Inferior parietal cortex (tissue), 1 donor: ENCODE measurements at regions not wholly inside any gene's neighbourhood (a gene's known extent, or its start where the extent isn't known, plus 50 kb on each side); places are given as distances from the start of the nearest gene placed in this dataset.
A peak's percentile ranks its signal among the peaks of the same experiment; 100 is the strongest.

Experiments used
- DNase-seq: peaks from one replicate; pipeline ENCODE4 v3.0.0-alpha.2; 2016; ENCODE audit errors: extremely low spot score

DNA sequence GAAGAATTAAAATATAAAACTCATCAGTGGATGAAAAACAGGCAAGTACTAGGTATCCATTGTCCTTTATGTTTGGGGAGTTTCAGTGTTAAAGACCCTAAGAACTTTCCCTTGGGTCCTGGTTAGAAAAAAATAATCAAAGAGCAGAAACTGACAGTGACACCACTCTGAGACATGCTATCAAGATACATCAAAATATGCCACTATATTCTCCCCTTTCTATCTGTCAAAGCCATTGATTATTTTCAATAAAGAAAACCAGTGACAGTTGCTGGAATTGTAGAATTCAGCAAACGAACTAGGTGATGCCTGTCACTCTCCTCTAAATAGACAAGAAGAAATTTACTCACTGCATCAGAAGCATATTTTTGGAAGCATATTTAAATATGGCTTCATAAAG, 496.7 kb upstream of the CFAP20DC start:
- no peak for DNase-seq

DNA sequence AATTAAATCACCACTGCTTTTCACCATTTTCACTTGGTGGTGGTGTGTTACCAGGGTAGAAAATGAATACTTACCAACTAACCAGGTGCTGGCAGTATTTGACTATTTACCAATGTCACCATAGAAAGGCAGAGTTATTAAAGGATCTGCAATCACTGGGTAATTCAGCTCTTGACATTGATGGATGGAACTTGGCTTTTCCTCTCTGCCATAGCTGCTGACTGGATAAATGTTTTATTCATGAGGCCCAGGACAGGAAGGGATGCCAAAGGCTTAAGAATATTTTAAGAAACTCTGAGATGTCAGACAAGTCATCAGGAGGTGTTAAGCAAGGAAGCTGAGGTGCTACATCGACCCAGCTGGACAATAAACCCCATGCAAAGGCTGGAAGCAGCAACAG, 495.5 kb upstream of the CFAP20DC start:
- DNase-seq = no peak

DNA sequence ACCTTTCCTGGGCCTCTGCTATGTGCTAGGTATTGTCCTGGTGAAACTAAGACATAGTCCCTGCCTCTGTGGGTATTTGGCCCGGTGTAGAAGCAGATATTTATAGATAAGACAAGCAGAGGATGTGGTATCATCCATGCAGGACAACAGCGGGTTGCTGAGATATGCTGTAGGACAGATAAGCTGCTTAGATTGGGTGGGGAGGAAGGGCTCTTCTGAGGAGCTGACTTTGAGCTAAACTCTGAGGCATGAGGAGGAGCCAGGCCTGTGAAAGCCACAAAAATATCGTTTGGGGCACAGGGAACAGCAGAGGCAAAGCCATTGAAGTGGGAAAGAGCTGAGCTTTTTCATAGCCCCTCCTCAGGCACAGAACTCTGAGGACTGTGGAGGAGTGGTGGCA, 492.5 kb upstream of the CFAP20DC start:
- DNase-seq = no peak

DNA sequence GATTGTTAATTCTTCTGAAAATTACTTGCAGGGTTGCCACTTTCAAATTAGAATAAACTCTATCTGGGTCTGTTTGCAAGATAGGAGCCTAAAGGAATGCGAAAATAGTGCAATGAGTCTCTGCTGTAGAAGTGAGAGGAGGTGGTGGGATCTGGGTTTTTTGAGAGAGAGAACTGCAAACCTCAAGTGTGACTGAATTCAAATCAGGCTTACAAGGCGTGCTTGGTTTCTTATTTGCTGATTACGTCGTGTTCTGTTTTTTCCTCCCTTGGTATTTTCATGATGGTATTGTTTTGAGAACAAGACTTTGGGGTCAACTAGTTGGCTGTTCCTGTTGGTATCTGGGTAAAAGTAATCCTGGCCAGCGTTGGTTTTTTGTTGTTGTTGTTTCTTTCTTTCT, 490.9 kb upstream of the CFAP20DC start:
- DNase-seq = no peak

- DNase-seq = no peak
Measured at GRCh38 chr3:59540241-59540640, 490.4 kb upstream of the CFAP20DC start.

- DNase-seq = no peak
Measured at GRCh38 chr3:59538753-59539432, 489.1 kb upstream of the CFAP20DC start.

- no peak for DNase-seq
Measured at GRCh38 chr3:59535791-59536221, 486.0 kb upstream of the CFAP20DC start.

DNA sequence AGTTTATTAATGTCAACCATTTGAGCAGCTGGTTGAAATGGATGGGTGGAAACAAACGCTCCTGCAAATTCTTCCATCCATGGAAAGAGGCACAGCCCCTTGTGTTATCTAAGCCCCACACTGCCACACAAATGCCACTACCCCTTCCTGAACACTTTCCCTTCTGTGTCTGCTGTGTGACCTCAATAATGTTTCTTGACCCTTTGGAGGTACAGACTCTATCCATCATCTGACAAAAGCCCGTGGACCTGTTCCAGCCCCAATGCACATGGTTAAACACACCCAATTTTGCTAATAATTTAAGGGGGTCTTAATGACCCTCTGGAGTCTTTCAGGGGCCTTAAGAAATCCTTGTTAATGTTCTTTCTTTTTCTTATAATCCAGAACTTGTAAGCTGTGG, 482.2 kb upstream of the CFAP20DC start:
- no peak for DNase-seq

DNA sequence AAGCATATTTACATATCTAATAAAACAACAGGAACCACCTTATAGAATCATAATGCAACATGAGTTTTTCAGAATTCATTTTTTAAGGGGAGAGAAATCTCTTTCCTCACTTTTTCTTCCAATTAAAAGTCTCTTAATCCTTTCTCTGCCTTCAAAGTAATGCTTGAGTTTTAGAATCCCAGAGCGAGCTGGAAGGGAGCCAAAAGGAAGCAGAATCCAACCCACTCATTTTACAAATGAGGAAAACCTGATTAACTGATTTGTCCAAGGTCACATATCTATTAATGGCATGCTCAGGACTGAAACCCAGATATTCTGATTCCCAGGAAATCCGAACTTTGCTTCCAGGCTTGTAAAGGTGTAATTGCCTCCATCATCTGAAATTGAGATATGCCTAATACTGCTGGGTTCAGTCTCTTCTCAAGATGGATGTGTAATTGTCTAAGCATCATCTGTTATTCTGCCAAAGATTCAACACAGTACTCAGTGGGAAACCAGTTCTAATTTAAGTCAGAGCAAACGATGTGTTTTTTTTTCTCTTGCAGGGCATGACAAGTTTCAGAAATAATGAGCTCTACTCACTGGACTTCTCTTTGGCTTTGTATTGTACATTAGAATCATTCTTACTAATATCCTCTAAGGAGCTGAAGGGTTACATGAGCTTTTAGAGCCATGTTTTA, 481.4 kb upstream of the CFAP20DC start:
- DNase-seq = no peak

GRCh38 chr3:59528251-59528650, 478.4 kb upstream of the CFAP20DC start:
- no peak for DNase-seq

GRCh38 chr3:59527493-59527892, 477.7 kb upstream of the CFAP20DC start:
- no peak for DNase-seq

DNA sequence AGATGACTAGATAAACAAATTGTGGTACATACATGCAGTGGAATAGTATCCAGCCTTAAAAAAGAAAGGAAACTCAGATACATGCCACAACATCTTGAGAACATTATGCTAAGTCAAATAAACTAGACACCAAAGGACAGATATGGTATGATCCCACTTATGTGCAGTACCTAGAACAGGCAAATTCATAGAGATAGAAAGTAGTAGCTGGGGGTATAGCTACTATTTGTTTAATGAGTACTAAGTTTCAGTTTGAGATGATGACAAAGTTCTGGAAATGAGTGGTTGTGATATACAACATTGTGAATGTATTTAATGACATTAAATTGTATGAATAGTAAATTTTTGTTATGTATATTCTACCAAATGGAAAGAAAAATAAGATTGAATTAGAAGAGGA, 477.2 kb upstream of the CFAP20DC start:
- no peak for DNase-seq

- DNase-seq = no peak
Measured at GRCh38 chr3:59522550-59522949, 472.7 kb upstream of the CFAP20DC start.

DNA sequence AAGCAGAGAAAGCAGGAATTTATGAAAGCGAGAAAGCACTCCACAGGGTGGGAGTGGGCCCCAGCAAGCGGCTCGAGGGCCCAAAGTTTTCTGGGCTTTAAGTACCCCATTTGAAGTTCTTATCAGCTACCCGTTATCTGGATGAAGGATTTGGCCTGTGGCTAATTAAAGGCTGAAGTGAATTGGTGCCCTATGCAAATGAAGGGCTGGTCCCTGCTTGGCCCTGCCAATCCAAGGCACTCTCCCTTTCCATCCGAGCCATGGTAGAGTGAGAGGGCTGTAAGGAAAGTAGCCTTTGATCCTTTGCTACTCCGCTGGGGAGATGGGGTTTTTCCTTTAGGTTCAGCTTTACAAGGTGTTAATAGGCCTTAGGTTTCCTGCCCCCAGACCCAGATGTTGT, 469.3 kb upstream of the CFAP20DC start:
- DNase-seq = no peak

GRCh38 chr3:59518283-59519055, 468.6 kb upstream of the CFAP20DC start:
- no peak for DNase-seq

DNA sequence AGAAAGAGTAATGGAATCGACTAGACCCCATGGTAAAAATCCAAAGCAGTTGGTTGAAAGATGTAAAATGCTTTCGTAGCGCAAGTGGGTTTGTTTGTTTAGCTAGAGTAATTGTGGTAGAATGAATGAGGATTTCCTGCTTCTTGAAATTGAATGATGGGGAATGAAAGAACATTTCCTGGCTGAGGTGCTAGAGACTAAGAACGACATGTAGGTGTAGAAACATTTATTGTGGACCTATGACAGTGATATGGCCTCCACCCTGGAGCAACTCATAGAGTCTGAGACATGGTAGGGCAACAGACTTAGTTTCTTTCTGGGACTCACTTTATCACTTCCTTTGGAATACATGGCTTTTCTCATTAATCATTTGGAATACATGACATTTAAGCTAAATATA, 467.6 kb upstream of the CFAP20DC start:
- no peak for DNase-seq

GRCh38 chr3:59515966-59516365, 466.1 kb upstream of the CFAP20DC start:
- DNase-seq = peak; percentile 8

DNA sequence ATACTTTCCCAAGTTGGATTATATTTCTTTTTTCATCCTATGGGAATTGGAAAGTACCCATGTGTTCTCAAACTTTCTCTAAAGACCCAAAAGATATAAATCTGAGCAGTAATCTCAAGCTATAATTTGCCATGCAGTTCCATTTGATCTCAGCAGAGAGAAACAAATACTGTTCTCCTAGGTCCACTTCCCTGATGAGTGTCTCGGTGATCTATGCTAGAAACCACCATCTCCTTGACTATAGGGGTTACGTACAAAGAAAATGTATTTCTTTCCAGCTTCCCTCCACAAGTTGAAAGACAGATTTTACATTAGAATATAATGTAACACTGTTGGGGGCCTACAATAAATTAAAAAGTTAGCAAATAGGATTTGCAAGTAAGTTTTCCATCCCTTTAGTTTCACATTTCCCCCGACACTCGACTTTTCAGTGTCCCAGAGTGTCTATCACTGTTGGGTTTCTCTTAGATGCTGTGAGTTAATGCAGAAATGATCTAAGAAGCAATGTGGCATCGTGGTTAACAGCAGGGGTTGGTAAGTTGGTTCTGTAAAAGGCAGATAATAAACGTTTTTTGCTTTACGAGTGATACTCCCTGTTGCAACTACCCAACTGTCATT, 465.1 kb upstream of the CFAP20DC start:
- DNase-seq = no peak

GRCh38 chr3:59513570-59513969, 463.7 kb upstream of the CFAP20DC start:
- DNase-seq = no peak

- no peak for DNase-seq
Measured at GRCh38 chr3:59512066-59512465, 462.2 kb upstream of the CFAP20DC start.

GRCh38 chr3:59510576-59510975, 460.8 kb upstream of the CFAP20DC start:
- no peak for DNase-seq

DNA sequence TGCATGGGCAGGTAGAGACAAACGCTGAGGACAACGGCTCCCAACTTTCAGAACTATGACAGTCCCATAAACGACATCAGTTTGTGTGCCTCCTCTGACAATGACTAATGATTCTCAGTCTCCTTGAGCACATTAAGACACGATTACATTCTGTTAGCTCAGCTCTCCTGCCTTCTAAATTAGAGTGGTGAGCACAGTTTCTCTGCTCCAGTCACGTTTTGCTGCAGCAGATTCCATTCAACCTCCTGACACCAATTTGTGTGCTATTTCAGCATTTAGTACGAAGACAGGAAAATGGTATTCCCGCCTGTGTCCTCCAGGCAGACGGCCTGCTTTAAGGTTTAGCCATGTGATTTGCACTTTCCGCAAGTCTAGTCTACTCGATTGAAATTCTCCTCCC, 458.4 kb upstream of the CFAP20DC start:
- no peak for DNase-seq
